Aorta (tissue), 5 donors: ENCODE measurements at regions not wholly inside any gene's neighbourhood (a gene's known extent, or its start where the extent isn't known, plus 50 kb on each side); places are given as distances from the start of the nearest gene placed in this dataset.

Experiments
- ATAC-seq: fragments of 200-7000 bp; cut with Tn5 transposase; one replicate; pipeline ENCODE4 v1.9.1; 2022; ENCODE audit warnings: moderate library complexity; ENCODE audit not compliant: low FRiP score
- DNase-seq, 2 donors: peaks; one replicate each; pipeline ENCODE4 v3.0.0-alpha.2; 2020
- H3K27ac ChIP-seq, 2 donors: one replicate each; pipeline ENCODE4 v1.5.1; 2013; ENCODE audit warnings: low read length in 2 of 2, mild to moderate bottlenecking in 2 of 2, moderate library complexity in 2 of 2, control low read depth in 1 of 2, inconsistent platforms in 1 of 2, low read depth in 1 of 2
- H3K27me3 ChIP-seq, 2 donors: one replicate each; pipeline ENCODE4 v1.6.1; 2013; ENCODE audit warnings: control low read depth in 1 of 2, low read length in 1 of 2, mild to moderate bottlenecking in 1 of 2, moderate library complexity in 1 of 2; ENCODE audit not compliant: insufficient read depth in 2 of 2, control insufficient read depth in 1 of 2
- H3K36me3 ChIP-seq, 2 donors: one replicate each; pipeline ENCODE4 v1.6.1; 2013; ENCODE audit warnings: control low read depth in 1 of 2, low read length in 1 of 2, mild to moderate bottlenecking in 1 of 2; ENCODE audit not compliant: insufficient read depth in 2 of 2, control insufficient read depth in 1 of 2
- H3K4me1 ChIP-seq, 2 donors: one replicate each; pipeline ENCODE4 v1.6.1; 2013; ENCODE audit warnings: low read length in 2 of 2, control low read depth in 1 of 2, mild to moderate bottlenecking in 1 of 2, moderate library complexity in 1 of 2; ENCODE audit not compliant: insufficient read depth in 2 of 2, control insufficient read depth in 1 of 2
- H3K4me3 ChIP-seq, 2 donors: one replicate each; pipeline ENCODE4 v1.5.1; 2013; ENCODE audit warnings: low read length in 2 of 2, control low read depth in 1 of 2, mild to moderate bottlenecking in 1 of 2
- H3K9me3 ChIP-seq: one replicate; pipeline ENCODE4 v1.6.1; 2013; ENCODE audit warnings: mild to moderate bottlenecking, low read length; ENCODE audit not compliant: control insufficient read depth
- WGBS, 2 donors: extraction: QIAGEN DNeasy Blood & Tissue Kit; methylation state at CpG; one replicate each; pipeline ENCODE4 v1.1.7; 2013; 5-methylcytosine and 5-hydroxymethylcytosine counted together
- intact Hi-C, 2 donors: fragments of 100-400 bp; cut with DNase I; formaldehyde crosslinking; loops; one replicate each; pipeline versions ENCODE4 v1.14.2 to v1.15.0; 2022
- donor health status: healthy with polysubstance abuse.
- donor health status: Bipolar disorder and iron deficiency.
- donor health status: DM: no; HTN: no; CAD: no.
- donor health status: DM: no; HTN: no; CAD: no.
- donor health status: DM: yes; HTN: yes; CAD: no.

DNA sequence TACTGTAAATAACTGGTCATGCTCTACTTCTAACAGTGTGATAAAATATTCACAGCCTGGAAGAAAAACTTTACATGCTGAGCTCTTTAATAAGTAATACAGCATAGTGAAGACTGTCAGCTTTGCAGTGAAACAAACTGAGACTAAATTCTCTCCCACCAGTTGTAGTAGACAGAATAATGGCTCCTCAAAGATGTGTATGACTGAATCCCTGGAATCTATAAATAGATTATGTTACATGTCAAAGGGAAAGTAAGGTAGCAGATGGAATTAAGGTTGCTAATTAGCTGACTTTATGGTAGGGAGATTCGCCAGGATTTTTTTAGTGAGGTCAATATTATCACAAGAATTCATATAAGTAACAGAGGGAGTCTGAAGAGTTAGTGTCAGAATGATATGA is 609.5 kb upstream of the VRK2 start:
- H3K4me1 ChIP-seq: no peaks in the 10 kb centered on the region
- DNase-seq: no peak
- ATAC-seq: no peak
- H3K9me3 ChIP-seq: no peaks in the 10 kb centered on the region
- H3K36me3 ChIP-seq: no peaks in the 10 kb centered on the region
- 57 to 79% methylated on average over 1 of the region's 1 CpG for WGBS, 2 donors
- no peak overlapping the region for H3K4me3 ChIP-seq
- H3K27ac ChIP-seq: no peak overlapping the region
- no peaks in the 10 kb centered on the region for H3K27me3 ChIP-seq
- intact Hi-C loops: no loop called here

DNA sequence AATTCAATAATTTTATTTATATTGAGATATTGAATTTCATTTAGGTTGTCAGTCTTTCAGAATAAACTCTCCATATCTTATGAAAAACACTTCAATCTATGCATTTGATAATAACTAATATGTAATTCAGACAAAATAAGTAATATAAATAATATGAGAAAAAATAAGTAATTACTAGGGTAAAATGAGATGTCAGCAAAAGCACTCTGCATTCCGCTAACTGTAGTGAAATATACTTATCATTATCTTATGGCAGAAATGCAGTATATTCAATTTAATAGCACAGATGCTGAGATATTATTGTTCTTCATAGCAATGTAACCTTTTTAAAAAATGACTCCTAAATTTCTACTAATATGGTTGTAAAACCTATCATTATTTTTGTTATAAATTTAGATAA is 606.2 kb upstream of the VRK2 start:
- DNase-seq (no peak), ATAC-seq (no peak)
- intact Hi-C loops: no loop called here
- Histone ChIP-seq H3K27ac (no peak overlapping the region), H3K4me3 (no peak overlapping the region), H3K4me1 (no peaks in the 10 kb centered on the region), H3K27me3 (no peaks in the 10 kb centered on the region), H3K9me3 (no peaks in the 10 kb centered on the region), H3K36me3 (no peaks in the 10 kb centered on the region)
- 79 to 80% methylated on average over 1 of the region's 1 CpG for WGBS, 2 donors

DNA sequence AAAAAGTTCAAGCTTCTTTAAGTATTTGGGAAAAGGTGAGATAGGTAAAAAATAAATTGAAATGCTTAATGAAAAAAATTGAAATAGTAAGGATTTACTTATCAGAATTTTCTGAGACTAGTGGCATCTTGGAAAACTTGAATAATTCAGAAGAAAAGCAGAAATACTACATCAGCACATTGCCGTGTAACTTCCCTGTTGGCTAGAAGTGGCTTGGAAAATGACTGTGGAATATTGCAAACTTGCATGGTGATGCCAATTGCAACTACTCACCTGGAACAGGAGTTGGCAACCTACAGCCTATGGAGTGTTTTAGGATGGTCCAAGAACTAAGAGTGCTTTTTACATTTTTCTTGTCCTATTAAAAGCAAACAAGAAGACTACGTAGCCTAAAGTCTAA is 603.5 kb upstream of the VRK2 start:
- no peaks in the 10 kb centered on the region for H3K36me3 ChIP-seq

DNA sequence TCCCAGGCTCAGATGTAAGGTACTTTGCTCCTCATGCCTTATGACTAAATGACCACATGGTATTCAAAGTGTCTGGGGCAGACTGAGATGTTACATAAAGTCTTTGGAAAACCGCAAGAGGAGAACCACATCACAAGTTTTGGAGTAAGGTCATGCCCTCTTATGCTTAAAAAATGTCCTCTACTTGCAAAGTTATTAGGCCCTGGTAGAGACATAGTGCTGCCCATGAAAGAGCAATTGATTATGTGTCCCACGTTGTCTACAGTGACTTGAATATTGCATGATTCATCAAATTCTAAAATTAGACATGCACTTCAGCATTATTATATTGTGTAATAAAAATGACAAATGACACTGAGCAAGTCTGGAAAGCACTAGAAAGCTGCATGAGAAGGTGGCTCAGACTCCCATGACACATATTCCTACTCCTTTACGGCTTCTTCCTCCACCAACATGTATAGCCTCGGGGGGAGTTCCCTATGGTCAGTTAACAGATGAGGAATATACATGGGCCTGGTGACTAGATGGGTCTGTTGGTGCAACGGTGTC is 602.6 kb upstream of the VRK2 start:
- WGBS, 2 donors: 54 to 56% methylated on average over 5 of the region's 5 CpGs
- DNase-seq (no peak), ATAC-seq (no peak)
- no peaks in the 10 kb centered on the region for H3K9me3 ChIP-seq
- no peaks in the 10 kb centered on the region for H3K4me1 ChIP-seq
- H3K27ac ChIP-seq: no peak overlapping the region
- intact Hi-C loops: no loop called here
- H3K27me3 ChIP-seq: no peaks in the 10 kb centered on the region
- no peak overlapping the region for H3K4me3 ChIP-seq
- H3K36me3 ChIP-seq: no peaks in the 10 kb centered on the region

More for the DNA sequence above, 603.5 kb upstream of the VRK2 start:
- ATAC-seq (no peak), DNase-seq (no peak)
- no peak overlapping the region for H3K4me3 ChIP-seq
- H3K4me1 ChIP-seq: no peaks in the 10 kb centered on the region
- intact Hi-C loops: no loop called here
- H3K27ac ChIP-seq: no peak overlapping the region
- 51 to 60% methylated on average over 2 of the region's 2 CpGs for WGBS, 2 donors
- H3K27me3 ChIP-seq: no peaks in the 10 kb centered on the region
- no peaks in the 10 kb centered on the region for H3K9me3 ChIP-seq

DNA sequence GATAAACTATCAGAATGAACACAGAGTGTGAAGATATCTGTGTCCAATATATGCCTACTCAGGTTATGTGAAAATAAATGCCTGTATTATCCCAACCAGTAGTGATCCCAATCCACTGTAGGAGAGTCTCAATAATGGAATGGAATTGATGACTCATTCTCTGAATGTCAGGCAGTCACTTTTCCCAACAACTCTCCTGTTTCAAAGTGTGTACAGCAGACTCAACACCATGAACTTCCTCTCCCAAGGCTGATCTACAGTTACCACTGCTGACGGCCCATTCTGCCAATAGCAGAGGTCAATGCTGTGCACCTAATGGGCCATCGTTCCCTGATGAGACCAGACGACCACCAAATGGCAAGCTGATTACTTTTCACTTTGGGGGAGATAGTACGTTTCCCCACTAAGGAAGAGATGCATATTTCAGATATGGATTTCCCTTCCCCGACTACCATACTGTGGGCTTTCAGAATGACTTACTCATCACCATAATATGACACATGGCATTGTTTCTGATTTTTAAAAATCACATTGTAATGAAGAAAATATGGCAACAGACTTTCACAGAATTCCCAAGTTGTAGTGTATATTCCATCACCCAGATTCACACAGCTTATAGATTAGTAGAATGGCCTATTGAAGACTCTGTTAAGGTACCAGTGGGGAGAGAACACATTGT is 601.7 kb upstream of the VRK2 start:
- Histone ChIP-seq H3K9me3 (no peaks in the 10 kb centered on the region), H3K27me3 (no peaks in the 10 kb centered on the region), H3K27ac (no peak overlapping the region), H3K4me1 (no peaks in the 10 kb centered on the region), H3K36me3 (no peaks in the 10 kb centered on the region), H3K4me3 (no peak overlapping the region)
- WGBS, 2 donors: 83 to 89% methylated on average over 5 of the region's 5 CpGs
- ATAC-seq (no peak), DNase-seq (no peak)
- intact Hi-C loops: no loop called here

DNA sequence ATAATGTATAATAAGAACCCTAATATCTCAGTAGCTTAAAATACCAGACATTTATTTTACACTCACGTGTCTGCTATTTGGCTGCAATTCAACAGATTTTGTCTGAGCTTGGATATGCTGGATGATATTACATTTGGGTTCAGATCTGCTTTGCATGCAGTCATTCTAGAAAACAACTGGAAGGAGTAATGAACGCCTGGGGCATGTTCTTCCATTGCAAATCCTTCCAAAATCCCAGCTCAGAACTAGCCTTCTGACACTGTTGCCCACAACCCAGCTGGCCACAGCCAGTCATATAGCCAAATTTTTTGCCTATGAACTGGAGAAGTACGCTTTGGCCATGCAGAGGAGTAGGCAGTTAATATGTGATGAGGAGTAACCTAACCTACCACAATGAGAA is 597.8 kb upstream of the VRK2 start:
- WGBS, 2 donors: 37 to 38% methylated on average over 3 of the region's 3 CpGs
- no peaks in the 10 kb centered on the region for H3K4me1 ChIP-seq
- no peak overlapping the region for H3K4me3 ChIP-seq
- ATAC-seq (no peak), DNase-seq (no peak)
- no peak overlapping the region for H3K27ac ChIP-seq
- H3K36me3 ChIP-seq: no peaks in the 10 kb centered on the region
- no peaks in the 10 kb centered on the region for H3K9me3 ChIP-seq
- no peaks in the 10 kb centered on the region for H3K27me3 ChIP-seq
- intact Hi-C loops: no loop called here

DNA sequence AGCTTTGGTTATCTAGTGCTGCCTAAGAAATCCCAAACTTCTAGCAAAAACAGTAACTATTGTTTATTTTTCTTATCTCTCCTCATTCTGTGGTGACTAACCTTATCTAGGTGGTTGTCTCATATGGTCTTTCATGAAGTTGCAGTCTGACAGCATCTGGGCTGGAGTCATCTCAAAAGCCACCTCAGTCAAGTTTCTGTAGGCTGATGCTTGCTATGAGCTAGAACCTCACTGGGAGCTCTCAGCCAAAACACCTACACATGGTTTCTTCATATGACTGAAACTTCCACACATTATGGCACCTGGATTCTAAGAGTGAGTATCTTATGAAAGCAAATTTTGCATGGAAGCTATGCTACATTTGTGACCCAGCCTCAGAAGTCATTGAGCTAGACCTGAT is 596.4 kb upstream of the VRK2 start:
- ATAC-seq (no peak), DNase-seq (no peak)
- no peaks in the 10 kb centered on the region for H3K4me1 ChIP-seq
- no peak overlapping the region for H3K4me3 ChIP-seq
- no peak overlapping the region for H3K27ac ChIP-seq
- intact Hi-C loops: no loop called here
- no peaks in the 10 kb centered on the region for H3K36me3 ChIP-seq
- H3K27me3 ChIP-seq: no peaks in the 10 kb centered on the region
- no peaks in the 10 kb centered on the region for H3K9me3 ChIP-seq

DNA sequence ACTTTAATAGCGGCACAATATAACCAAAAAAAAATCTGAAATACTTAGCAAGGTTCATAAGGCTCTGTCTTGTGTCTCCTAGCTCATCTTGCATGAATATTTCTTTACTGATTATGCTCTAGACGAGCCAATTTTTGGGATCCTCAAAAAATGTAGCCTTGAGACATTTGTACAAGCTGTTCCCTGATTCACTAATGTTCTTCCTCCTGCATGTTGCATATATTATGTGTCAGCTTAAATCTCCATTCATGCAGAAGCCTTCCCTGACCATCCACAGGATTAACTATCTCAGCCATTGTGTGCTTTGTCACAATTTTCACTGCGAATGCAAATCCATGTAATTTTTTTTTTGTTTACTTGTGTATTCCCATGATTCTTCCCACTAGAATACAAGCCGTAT is 594.0 kb upstream of the VRK2 start:
- Histone ChIP-seq H3K27me3 (no peaks in the 10 kb centered on the region), H3K9me3 (no peaks in the 10 kb centered on the region), H3K36me3 (no peaks in the 10 kb centered on the region), H3K27ac (no peak overlapping the region), H3K4me3 (no peak overlapping the region), H3K4me1 (no peaks in the 10 kb centered on the region)
- 80 to 84% methylated on average over 4 of the region's 4 CpGs for WGBS, 2 donors
- intact Hi-C loops: no loop called here
- ATAC-seq (no peak), DNase-seq (no peak)

DNA sequence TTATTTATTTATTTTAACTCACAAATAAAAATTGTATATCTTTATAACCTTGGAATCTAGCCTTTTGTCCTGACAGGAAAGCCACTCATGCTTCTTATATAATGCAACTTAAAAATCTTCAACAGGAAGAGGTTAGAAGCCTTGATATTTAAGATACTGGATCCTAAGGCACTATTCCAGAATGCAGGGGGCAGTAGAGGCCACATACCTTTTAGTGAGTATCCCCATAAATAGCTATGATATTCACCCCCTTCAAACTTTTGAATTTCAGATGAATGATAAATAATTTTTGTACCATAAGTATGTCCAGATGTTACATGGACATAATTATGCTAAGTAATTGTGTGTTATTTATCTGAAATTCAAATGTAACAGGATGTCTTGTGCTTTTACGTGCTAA is 592.7 kb upstream of the VRK2 start:
- no peaks in the 10 kb centered on the region for H3K4me1 ChIP-seq
- DNase-seq (no peak), ATAC-seq (no peak)
- H3K9me3 ChIP-seq: no peaks in the 10 kb centered on the region
- 85 to 87% methylated on average over 1 of the region's 1 CpG for WGBS, 2 donors
- no peaks in the 10 kb centered on the region for H3K27me3 ChIP-seq
- H3K36me3 ChIP-seq: no peaks in the 10 kb centered on the region
- H3K27ac ChIP-seq: no peak overlapping the region
- H3K4me3 ChIP-seq: no peak overlapping the region
- intact Hi-C loops: no loop called here
